IMR-90 (cell line): ENCODE measurements at regions not wholly inside any gene's neighbourhood (a gene's known extent, or its start where the extent isn't known, plus 50 kb on each side); places are given as distances from the start of the nearest gene placed in this dataset.

Source experiments
- ATAC-seq: fragments of 200-7000 bp; cut with Tn5 transposase; 2 replicates; pipeline ENCODE4 v1.9.1; 2020; ENCODE audit warnings: low read depth, mild to moderate bottlenecking, moderate library complexity
- BruUV-seq: library from RNA; stranded (reverse); fragments of 400-500 nt; replicated peaks from 2 replicates; lab custom pipeline; 2021; lab: Mats Ljungman, UMichigan
- CTCF ChIA-PET: fragments of 300-600 bp; formaldehyde crosslinking; extraction: SDS; loops from one replicate; lab custom pipeline; 2021; ENCODE audit warnings: antibody characterized with exemption; lab: Yijun Ruan, JAX
- POLR2A ChIA-PET: fragments of 300-600 bp; sonication (Branson Sonifier 250); formaldehyde crosslinking; loops from one replicate; lab custom pipeline; 2022; ENCODE audit warnings: antibody characterized with exemption; ENCODE audit not compliant: unreplicated experiment; lab: Charles Lee
- DNase-seq: peaks from one replicate; pipeline ENCODE4 v3.0.0; 2013
- H2AFZ ChIP-seq: replicated peaks from 2 replicates; pipeline ENCODE3; 2013; ENCODE audit warnings: low read length, mild to moderate bottlenecking; ENCODE audit not compliant: poor library complexity
- H2AK5ac ChIP-seq: 2 replicates; pipeline ENCODE4 v1.6.1; 2013; ENCODE audit warnings: low read depth, low read length, inconsistent platforms
- H2AK9ac ChIP-seq: replicated peaks from 2 replicates; pipeline ENCODE3; 2013; ENCODE audit warnings: mild to moderate bottlenecking, low read depth, low read length, moderate library complexity; ENCODE audit not compliant: poor library complexity
- H2BK120ac ChIP-seq: 2 replicates; pipeline ENCODE4 v1.6.1; 2013; ENCODE audit warnings: low read depth, low read length, inconsistent platforms
- H2BK15ac ChIP-seq: 3 replicates; pipeline ENCODE4 v1.6.1; 2013; ENCODE audit warnings: low read depth, low read length, inconsistent platforms
- H2BK20ac ChIP-seq: 2 replicates; pipeline ENCODE4 v1.6.1; 2013; ENCODE audit warnings: low read depth, mild to moderate bottlenecking, inconsistent platforms, low read length, moderate library complexity
- H2BK5ac ChIP-seq: 2 replicates; pipeline ENCODE4 v1.6.1; 2013; ENCODE audit warnings: mild to moderate bottlenecking, low read depth, low read length, inconsistent platforms; ENCODE audit not compliant: poor library complexity, severe bottlenecking
- H3K14ac ChIP-seq: replicated peaks from 2 replicates; pipeline ENCODE4 v1.6.1; 2013; ENCODE audit warnings: low read depth, low read length, inconsistent platforms
- H3K18ac ChIP-seq: 2 replicates; pipeline ENCODE4 v1.6.1; 2013; ENCODE audit warnings: low read depth, low read length, control low read depth
- H3K23ac ChIP-seq: 2 replicates; pipeline ENCODE4 v1.6.1; 2013; ENCODE audit warnings: low read depth, low read length, inconsistent platforms
- H3K27ac ChIP-seq: 2 replicates; pipeline ENCODE4 v1.5.1; 2013; ENCODE audit warnings: mild to moderate bottlenecking, control low read depth, low read length; ENCODE audit not compliant: insufficient read depth
- H3K27me3 ChIP-seq: 2 replicates; pipeline ENCODE4 v1.6.1; 2013; ENCODE audit warnings: low read length; ENCODE audit not compliant: control insufficient read depth, insufficient read depth
- H3K36me3 ChIP-seq: 2 replicates; pipeline ENCODE4 v1.6.1; 2013; ENCODE audit warnings: low read length, mixed read lengths; ENCODE audit not compliant: control insufficient read depth, insufficient read depth
- H3K4ac ChIP-seq: 2 replicates; pipeline ENCODE4 v1.6.1; 2013; ENCODE audit warnings: low read depth, low read length, inconsistent platforms
- H3K4me1 ChIP-seq: 2 replicates; pipeline ENCODE4 v1.6.1; 2013; ENCODE audit warnings: low read length, mixed read lengths; ENCODE audit not compliant: control insufficient read depth, insufficient read depth
- H3K4me2 ChIP-seq: 2 replicates; pipeline ENCODE4 v1.6.1; 2013; ENCODE audit warnings: low read depth, mild to moderate bottlenecking, control low read depth, low read length, moderate library complexity
- H3K4me3 ChIP-seq: 2 replicates; pipeline ENCODE4 v1.5.1; 2013; ENCODE audit warnings: low read depth, mild to moderate bottlenecking, control low read depth, low read length, moderate library complexity; ENCODE audit not compliant: insufficient read depth
- H3K56ac ChIP-seq: 2 replicates; pipeline ENCODE4 v1.6.1; 2013; ENCODE audit warnings: low read length, inconsistent platforms; ENCODE audit not compliant: insufficient read depth; ENCODE audit errors: extremely low read depth
- H3K79me1 ChIP-seq, 2 experiments: 2 replicates each; pipeline ENCODE4 v1.6.1; 2013; ENCODE audit warnings: low read length in 2 of 2, inconsistent platforms in 1 of 2, low read depth in 1 of 2
- H3K9ac ChIP-seq: 2 replicates; pipeline ENCODE4 v1.6.1; 2013; ENCODE audit warnings: low read depth, low read length, control low read depth
- H3K9me1 ChIP-seq: 2 replicates; pipeline ENCODE4 v1.6.1; 2013; ENCODE audit warnings: low read length, inconsistent platforms; ENCODE audit not compliant: insufficient read depth
- H3K9me3 ChIP-seq: 2 replicates; pipeline ENCODE4 v1.6.1; 2013; ENCODE audit warnings: low read length; ENCODE audit not compliant: control insufficient read depth, insufficient read depth
- H4K20me1 ChIP-seq: 2 replicates; pipeline ENCODE4 v1.6.1; 2013; ENCODE audit warnings: low read length, inconsistent platforms; ENCODE audit not compliant: insufficient read depth
- H4K5ac ChIP-seq: 2 replicates; pipeline ENCODE4 v1.6.1; 2013; ENCODE audit warnings: mild to moderate bottlenecking, low read depth, low read length, control low read depth
- H4K8ac ChIP-seq, 2 experiments: 2 replicates each; pipeline ENCODE4 v1.6.1; 2013; ENCODE audit warnings: low read depth in 2 of 2, low read length in 2 of 2, control low read depth in 1 of 2, inconsistent platforms in 1 of 2
- H4K91ac ChIP-seq: 2 replicates; pipeline ENCODE4 v1.6.1; 2013; ENCODE audit warnings: low read depth, low read length, inconsistent platforms; ENCODE audit not compliant: insufficient read depth
- BHLHE40 ChIP-seq: fragments of 150-350 bp; IDR thresholded peaks from 2 replicates; pipeline ENCODE4 v1.6.1; 2016; ENCODE audit warnings: mild to moderate bottlenecking, low read depth, low read length
- WGBS, 2 experiments: methylation state at CpG; one replicate each; pipeline versions ENCODE4 v1.1.5 to v1.1.7; 2013; ENCODE audit warnings: missing lambda C conversion rate in 2 of 2; ENCODE audit not compliant: insufficient read length in 1 of 2; ENCODE audit errors: extremely low coverage in 2 of 2; 5-methylcytosine and 5-hydroxymethylcytosine counted together
- dilution Hi-C: fragments of 300-500 bp; cut with HindIII; formaldehyde crosslinking; loops from one replicate; pipeline ENCODE4 v1.14.3; 2018; ENCODE audit warnings: low sequenced_read_pairs; ENCODE audit not compliant: unreplicated experiment
- in situ Hi-C: fragments of 300-500 bp; cut with MboI; formaldehyde crosslinking; loops from 3 replicates; pipeline ENCODE4 v1.14.3; 2019; ENCODE audit warnings: low sequenced_read_pairs, inconsistent platforms, mixed read lengths
- intact Hi-C: fragments of 100-400 bp; cut with micrococcal nuclease; formaldehyde crosslinking; loops from 2 replicates; pipeline ENCODE4 v1.10.0; 2022

GRCh38 chr2:43121580-43122314 is 104.7 kb downstream of the ZFP36L2 start:
- no peaks in the 10 kb centered on the region for H4K20me1 ChIP-seq
- no peaks in the 10 kb centered on the region for H3K27me3 ChIP-seq
- H3K9me3 ChIP-seq, result peaks cover 10% of the 10 kb centered on the region
- no peak overlapping the region for H2AFZ ChIP-seq
- no peaks in the 10 kb centered on the region for H3K9me1 ChIP-seq
- BruUV-seq, result no TSS peak
- no peak overlapping the region for H2BK15ac ChIP-seq
- ChIA-PET POLR2A (no interaction called here), CTCF (no interaction called here)
- in situ Hi-C loops (no loop called here), intact Hi-C loops (no loop called here), dilution Hi-C loops (no loop called here)
- no peaks in the 10 kb centered on the region for H3K36me3 ChIP-seq
- no peak overlapping the region for H2BK20ac ChIP-seq
- H2BK120ac ChIP-seq, result no peak overlapping the region
- H3K4me3 ChIP-seq, result no peak overlapping the region
- ATAC-seq, result no peak
- H2AK9ac ChIP-seq, result no peak overlapping the region
- H3K4me1 ChIP-seq, result peaks cover 5% of the 10 kb centered on the region; the same call in 1 of the 2 replicates
- no peak overlapping the region for H3K14ac ChIP-seq
- DNase-seq, result no peak
- H3K79me1 ChIP-seq, result no peaks in the 10 kb centered on the region
- no peak overlapping the region for H4K5ac ChIP-seq
- no peak overlapping the region for H3K9ac ChIP-seq
- no peak overlapping the region for H4K8ac ChIP-seq
- no peak overlapping the region for H3K4ac ChIP-seq
- no peak overlapping the region for H3K18ac ChIP-seq
- H3K23ac ChIP-seq, result no peak overlapping the region; the same call in 1 of the 2 replicates
- 83% methylated on average over 1 of the region's 4 CpGs; no CpG with 5 or more reads in 1 of the 2 experiments for WGBS, 2 experiments
- H2AK5ac ChIP-seq, result no peak overlapping the region
- H2BK5ac ChIP-seq, result no peak overlapping the region
- no peak overlapping the region for H3K27ac ChIP-seq
- no peak overlapping the region for H4K91ac ChIP-seq
- no peak overlapping the region for H3K56ac ChIP-seq
- H3K4me2 ChIP-seq, result no peak overlapping the region
- TF ChIP-seq BHLHE40, result no peak
